CD4-positive, alpha-beta T cell treated with Interleukin-1 beta for 1 hour (primary cell): ENCODE measurements at regions not wholly inside any gene's neighbourhood (a gene's known extent, or its start where the extent isn't known, plus 50 kb on each side); places are given as distances from the start of the nearest gene placed in this dataset.
"Not testable (repeated sequence)": the region's sequence is repeated elsewhere in the genome, so short reads cannot be mapped to it uniquely, and the experiment has no call there.

Experiments used
- DNase-seq, 2 donors: peaks; one replicate each; pipeline ENCODE4 v3.0.0-alpha.2; 2020 to 2022

- no peak for DNase-seq
Measured at GRCh38 chr7:148472406-148472805, 118.2 kb upstream of the C7orf33 start.

DNA sequence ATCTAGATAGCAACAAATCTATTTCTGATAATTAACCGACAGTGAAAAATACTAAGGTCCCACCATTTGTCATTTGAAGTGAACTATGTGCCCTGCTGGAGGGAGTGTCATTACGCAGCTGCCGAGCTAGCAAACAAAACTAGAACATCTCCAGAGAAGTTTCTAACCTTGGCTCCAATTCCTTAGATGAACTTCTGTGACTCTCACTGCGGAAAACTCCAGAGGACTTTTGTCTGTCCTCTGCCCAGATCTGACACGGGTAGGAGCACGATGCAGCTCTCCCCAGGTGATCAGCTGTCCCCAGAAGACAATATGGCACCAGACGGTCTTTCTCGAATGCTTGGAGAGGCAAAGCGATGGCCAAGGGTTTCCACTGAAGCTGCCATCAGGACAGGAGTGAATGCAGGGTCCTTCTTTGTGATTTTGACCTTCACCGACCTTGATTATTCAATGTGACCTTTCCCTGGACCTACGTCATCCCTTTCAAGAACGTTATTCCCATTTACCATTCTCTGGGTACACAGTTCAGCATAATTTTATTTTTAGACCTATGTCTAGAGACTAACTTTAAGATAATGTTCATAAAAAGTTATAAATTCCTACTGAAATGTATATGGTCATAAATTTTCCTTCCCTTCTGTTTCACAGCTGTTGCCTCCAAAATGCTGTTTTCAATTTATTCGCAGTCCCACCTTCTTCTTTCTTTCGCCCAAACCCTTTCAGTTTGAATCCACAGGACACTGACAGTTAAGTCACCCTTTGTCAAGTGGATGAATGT, 116.7 kb upstream of the C7orf33 start:
- DNase-seq = no peak

GRCh38 chr7:148474481-148475025, 116.0 kb upstream of the C7orf33 start:
- no peak for DNase-seq

- no peak for DNase-seq
Measured at GRCh38 chr7:148478551-148478950, 112.0 kb upstream of the C7orf33 start.

GRCh38 chr7:148480479-148481146, 110.0 kb upstream of the C7orf33 start:
- DNase-seq = no peak

DNA sequence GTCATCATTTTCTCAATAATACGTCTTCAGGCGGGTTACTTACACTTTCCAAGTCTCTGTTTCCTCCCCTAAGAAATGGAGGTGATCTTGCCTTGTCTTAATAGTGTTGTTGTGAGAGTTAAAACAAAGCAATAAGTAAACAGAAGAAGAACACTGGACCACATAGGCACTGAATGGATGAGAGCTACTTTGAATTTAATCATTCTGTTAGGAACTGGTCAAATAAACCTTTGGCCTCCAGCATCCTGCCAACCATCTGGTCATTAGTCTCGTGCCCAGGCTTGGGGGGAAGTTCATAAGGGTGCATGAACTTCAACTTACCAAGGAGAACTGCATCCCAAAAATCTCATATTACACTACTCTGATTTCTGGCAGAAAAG, 109.4 kb upstream of the C7orf33 start:
- DNase-seq = no peak

DNA sequence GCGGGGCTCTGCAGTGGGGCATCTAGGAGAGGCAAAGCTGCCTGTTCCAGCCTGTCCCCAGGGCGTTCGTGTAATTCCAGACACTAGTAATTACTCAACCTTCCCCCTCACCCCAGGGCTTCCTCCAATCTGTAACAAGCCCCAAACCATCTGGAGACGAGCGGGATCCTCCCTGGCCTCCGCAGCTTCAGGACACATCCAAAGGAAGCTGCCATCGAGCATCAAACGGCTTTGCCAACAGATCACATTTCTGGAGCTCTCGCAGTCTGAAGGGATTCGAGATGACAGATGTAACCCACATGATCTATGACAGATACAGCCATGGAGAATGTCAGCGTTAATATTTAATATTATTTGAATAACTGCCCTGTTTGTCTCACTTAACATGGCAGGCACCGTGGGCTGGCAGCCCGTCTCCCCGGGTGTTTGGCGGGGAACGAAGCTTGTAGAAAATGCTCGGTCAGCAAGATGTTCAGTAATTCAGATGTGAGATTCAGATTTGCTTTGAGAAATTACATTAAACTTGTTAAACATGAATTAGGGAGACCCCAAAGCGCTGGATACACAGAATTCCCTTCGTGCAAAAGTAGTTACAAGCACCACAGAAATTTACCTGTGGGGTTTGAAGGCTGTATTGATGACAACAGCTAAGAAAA, 108.5 kb upstream of the C7orf33 start:
- DNase-seq = no peak

GRCh38 chr7:148483515-148484308, 106.9 kb upstream of the C7orf33 start:
- no peak for DNase-seq

- DNase-seq = no peak
Measured at GRCh38 chr7:148484486-148484885, 106.1 kb upstream of the C7orf33 start.

GRCh38 chr7:148485618-148486017, 104.9 kb upstream of the C7orf33 start:
- DNase-seq = no peak

DNA sequence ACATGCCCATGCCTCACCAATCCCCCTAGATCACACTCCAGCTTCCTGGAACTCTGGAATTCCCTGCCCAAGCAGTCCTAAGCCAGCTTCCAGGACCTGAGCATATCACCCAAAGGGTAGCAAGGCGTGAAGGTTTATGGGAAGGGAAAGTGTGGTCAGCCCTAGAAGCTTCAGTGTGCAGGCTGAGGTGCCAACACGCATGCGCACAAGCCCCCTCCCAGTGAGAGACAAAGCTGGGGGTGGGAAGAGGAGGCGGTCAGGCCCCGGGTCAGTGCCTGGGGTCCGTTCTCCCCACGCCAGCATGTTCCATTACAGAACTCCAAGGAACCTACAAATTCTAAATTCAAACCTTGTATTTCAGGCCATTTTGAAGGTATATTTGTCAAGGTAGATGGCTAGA, 103.6 kb upstream of the C7orf33 start:
- no peak for DNase-seq

DNA sequence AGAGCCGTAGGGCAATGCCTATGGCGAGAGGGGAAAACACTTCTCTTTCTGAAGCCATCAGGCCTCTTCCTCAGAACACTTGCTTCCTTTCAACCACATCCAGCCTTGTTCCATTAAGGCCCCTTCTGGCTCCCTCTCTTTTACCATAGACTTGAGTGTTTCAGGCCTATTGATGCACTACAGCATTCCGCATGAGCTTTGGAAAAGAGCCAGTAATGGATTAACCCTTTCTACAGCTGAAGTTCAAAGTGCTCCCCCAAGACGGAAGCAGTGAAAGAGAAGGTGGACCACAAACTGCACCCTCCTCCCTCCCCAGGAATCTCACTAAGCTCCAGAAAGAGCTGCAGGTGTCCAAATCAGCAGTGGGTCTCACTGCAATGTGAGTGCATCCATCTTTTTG, 102.7 kb upstream of the C7orf33 start:
- DNase-seq = no peak

GRCh38 chr7:148489678-148490077, 100.9 kb upstream of the C7orf33 start:
- no peak for DNase-seq

- no peak for DNase-seq
Measured at GRCh38 chr7:148492157-148492860, 98.3 kb upstream of the C7orf33 start.

GRCh38 chr7:148495605-148496004, 95.0 kb upstream of the C7orf33 start:
- no peak for DNase-seq

- DNase-seq = no peak
Measured at GRCh38 chr7:148500978-148501377, 89.6 kb upstream of the C7orf33 start.

GRCh38 chr7:148503900-148504487, 86.6 kb upstream of the C7orf33 start:
- peak in 1 of 2 donors; percentile 56 for DNase-seq

GRCh38 chr7:148505645-148506375, 84.8 kb upstream of the C7orf33 start:
- no peak for DNase-seq

GRCh38 chr7:148507064-148507573, 83.4 kb upstream of the C7orf33 start:
- DNase-seq = not testable (repeated sequence)

DNA sequence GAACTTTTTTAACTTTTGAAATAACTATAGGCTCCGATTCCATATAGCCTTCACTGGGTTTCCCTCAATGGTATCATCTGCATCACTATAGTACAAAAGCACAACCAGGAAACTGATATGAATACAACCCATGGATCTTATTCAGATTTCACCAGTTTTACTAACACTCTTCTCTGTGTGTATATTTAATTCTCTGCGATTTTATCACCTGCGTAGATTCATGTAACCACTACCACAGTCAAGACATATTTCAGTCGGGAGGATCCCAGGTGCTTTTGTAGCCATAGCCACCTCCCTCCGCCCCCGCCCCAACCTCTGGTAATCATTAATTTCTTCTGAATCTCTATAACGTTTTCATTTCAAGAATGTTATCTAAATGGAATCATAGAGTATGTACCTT, 82.8 kb upstream of the C7orf33 start:
- no peak for DNase-seq

DNA sequence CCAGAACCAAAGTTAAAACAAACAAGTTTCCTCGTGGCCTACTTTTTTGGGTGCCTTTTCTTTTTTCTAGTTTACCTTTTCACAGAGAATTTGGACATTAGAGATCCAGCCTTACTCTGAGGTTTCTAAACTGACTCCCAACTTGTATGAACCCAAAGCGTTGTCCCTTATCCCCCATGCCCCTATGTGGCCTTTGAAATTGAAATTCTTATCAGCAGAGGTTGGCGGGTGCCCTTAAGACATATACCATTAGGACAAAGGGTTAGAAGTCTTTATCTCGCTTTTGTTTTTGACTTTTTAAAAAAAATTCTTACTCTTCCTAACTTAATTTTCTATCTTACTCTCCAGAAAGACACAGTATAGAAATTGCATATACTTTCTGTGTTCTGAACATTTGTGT, 76.3 kb upstream of the C7orf33 start:
- no peak for DNase-seq
